Mucosa of stomach (tissue), 1 donor: ENCODE measurements at regions not wholly inside any gene's neighbourhood (a gene's known extent, or its start where the extent isn't known, plus 50 kb on each side); places are given as distances from the start of the nearest gene placed in this dataset.

Experiments used
- H3K27me3 ChIP-seq: one replicate; pipeline ENCODE4 v1.7.0; 2013; ENCODE audit warnings: mild to moderate bottlenecking, low read length; ENCODE audit not compliant: control insufficient read depth, insufficient read depth
- H3K36me3 ChIP-seq: one replicate; pipeline ENCODE4 v1.7.0; 2013; ENCODE audit warnings: low read length; ENCODE audit not compliant: control insufficient read depth, insufficient read depth
- H3K4me1 ChIP-seq: one replicate; pipeline ENCODE4 v1.7.0; 2013; ENCODE audit warnings: mild to moderate bottlenecking, low read length; ENCODE audit not compliant: control insufficient read depth, insufficient read depth
- H3K4me3 ChIP-seq: one replicate; pipeline ENCODE4 v1.7.0; 2013; ENCODE audit warnings: low read length
- H3K9ac ChIP-seq: one replicate; pipeline ENCODE4 v1.7.0; 2013; ENCODE audit warnings: mild to moderate bottlenecking, low read length, moderate library complexity
- H3K9me3 ChIP-seq: one replicate; pipeline ENCODE4 v1.7.0; 2013; ENCODE audit warnings: mild to moderate bottlenecking, low read length, moderate library complexity; ENCODE audit not compliant: control insufficient read depth
- donor health status: Pancreatic carcinoma.

DNA sequence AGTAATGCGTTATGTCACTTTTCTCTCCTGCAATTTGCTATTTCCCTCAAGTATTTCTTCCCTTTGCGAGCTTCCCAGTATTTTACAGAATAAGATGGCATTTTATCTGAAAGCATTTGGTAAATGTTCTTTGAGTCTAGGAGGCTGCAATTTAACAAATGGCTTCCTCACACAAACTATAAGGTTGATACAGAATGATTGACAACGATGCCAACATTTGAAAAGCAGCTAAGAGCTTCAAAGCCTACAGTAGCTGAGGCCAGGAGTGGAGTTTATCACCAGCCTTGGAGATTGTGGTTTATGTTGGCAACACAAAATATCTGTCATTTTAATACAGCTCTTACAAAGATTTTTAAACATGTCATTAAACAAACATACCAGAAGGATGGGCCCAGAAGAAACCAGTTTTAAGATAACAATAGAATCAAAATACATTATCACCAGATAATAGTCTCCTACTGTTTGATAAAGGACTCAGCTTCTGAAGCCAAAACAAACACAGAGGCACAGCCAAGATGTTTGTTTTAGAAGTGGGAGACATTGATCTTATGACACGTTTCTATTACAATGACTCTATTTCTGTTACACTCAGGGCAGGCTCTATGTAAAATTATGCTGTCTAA is 711.4 kb upstream of the ACVR2A start:
- Histone ChIP-seq H3K36me3 (no peaks in the 10 kb centered on the region), H3K27me3 (no peaks in the 10 kb centered on the region), H3K4me1 (peaks cover 15% of the 10 kb centered on the region), H3K9me3 (no peaks in the 10 kb centered on the region), H3K9ac (no peak overlapping the region), H3K4me3 (no peak overlapping the region)

DNA sequence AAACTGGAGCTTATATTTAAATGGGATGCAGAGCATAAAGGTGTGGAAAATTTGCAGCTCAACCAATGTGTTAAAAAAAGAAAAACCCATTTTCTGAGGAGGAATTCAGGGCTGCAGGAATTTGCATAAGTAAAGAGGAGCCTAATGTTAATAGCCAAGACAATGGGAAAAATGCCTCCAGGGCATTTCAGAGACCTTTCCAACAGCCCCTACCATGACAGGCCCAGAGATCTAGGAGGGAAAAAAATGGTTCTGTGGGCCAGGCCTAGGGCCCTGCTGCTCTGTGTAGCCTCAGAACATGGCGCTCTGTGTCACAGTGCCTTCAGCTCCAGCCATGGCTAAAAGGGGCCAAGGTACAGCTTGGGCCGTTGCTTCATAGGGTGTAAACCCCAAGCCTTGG is 719.7 kb upstream of the ACVR2A start:
- H3K4me1 ChIP-seq, result no peaks in the 10 kb centered on the region
- H3K27me3 ChIP-seq, result no peaks in the 10 kb centered on the region
- H3K9me3 ChIP-seq, result no peaks in the 10 kb centered on the region

DNA sequence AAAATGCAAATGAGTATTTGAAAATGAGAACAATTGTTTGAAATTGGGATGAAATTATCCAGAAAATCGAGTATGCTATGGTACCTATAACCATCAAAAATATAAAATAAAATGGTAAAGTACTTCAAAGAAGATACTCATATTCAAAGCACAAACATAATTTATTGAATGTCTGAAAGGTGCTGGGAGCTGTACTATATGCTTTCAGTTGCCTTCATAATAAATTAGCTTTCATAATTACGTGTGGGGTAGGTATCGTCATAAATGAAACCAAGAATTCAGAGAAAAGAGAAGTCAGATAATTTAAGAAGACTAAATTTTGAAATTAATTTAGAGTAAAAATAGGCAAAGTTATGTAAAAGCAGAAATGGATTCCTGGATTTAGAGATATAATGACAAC is 721.9 kb upstream of the ACVR2A start:
- H3K4me1 ChIP-seq, result no peaks in the 10 kb centered on the region
- H3K9me3 ChIP-seq, result no peaks in the 10 kb centered on the region
- no peaks in the 10 kb centered on the region for H3K36me3 ChIP-seq
- H3K9ac ChIP-seq, result no peak overlapping the region
- H3K27me3 ChIP-seq, result no peaks in the 10 kb centered on the region
- H3K4me3 ChIP-seq, result no peak overlapping the region

More for the DNA sequence above, 719.7 kb upstream of the ACVR2A start:
- no peak overlapping the region for H3K9ac ChIP-seq
- H3K4me3 ChIP-seq, result no peak overlapping the region
- H3K36me3 ChIP-seq, result no peaks in the 10 kb centered on the region

DNA sequence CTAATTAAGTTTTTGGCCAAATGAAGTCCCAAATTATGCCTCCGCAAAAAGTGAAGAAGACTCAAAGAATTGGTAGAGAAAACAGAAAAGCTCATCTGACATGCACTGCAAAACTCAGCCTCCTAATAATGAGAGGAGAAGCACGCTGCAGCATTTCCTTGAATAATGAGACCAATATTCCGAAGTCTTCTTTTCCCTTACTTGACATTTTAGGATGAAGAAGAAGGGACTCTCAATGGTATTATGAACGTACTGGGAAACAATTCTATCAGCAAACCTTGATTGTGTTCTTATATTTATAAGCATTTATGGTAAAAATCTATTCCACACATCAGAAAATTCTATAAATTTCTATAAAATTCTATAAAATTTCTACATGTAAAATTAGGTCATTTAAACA is 733.9 kb upstream of the ACVR2A start:
- Histone ChIP-seq H3K9ac (no peak overlapping the region), H3K4me3 (no peak overlapping the region), H3K4me1 (no peaks in the 10 kb centered on the region), H3K9me3 (no peaks in the 10 kb centered on the region), H3K36me3 (no peaks in the 10 kb centered on the region), H3K27me3 (no peaks in the 10 kb centered on the region)

DNA sequence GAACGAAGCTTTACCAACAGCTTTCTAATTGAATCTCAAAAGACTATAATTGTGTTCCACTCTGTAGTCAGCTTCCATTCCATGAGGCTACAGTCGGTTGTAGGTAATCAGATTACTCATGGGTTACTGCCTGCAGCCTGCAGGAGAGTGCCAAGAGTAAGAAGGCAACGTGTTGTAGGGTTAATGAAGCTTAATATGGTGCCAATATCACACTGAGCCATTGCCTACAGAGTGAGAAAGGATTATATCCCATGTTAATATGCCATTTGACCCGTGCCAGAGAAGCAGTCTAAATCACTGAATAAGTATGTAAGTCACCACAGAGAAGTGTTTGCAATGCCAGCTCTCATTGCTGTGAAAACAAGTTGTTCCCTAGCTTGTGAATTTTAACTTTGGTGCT is 734.5 kb upstream of the ACVR2A start:
- Histone ChIP-seq H3K9me3 (no peaks in the 10 kb centered on the region), H3K9ac (no peak overlapping the region), H3K4me1 (no peaks in the 10 kb centered on the region), H3K36me3 (no peaks in the 10 kb centered on the region), H3K4me3 (no peak overlapping the region), H3K27me3 (no peaks in the 10 kb centered on the region)

DNA sequence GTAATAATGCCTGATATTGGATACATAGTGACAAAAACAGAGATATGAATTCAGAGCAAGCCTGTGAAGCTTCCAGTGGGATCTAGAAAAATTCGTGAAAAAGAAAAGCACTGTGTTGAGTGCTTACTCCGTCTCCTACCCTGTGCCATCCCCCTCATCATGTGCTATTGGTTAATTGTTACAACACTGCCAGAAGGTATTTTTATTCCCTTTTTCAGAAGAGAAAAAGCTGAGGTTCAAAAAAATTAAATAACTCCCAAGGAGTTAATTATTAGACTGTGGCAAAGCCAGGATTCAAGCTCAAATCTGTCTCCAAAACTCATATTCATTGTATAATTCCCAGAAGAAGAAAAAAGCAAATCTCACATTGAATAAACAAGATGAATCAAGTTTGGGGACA is 735.5 kb upstream of the ACVR2A start:
- H3K36me3 ChIP-seq, result no peaks in the 10 kb centered on the region
- no peaks in the 10 kb centered on the region for H3K27me3 ChIP-seq
- H3K4me3 ChIP-seq, result no peak overlapping the region
- no peak overlapping the region for H3K9ac ChIP-seq
- no peaks in the 10 kb centered on the region for H3K4me1 ChIP-seq
- H3K9me3 ChIP-seq, result no peaks in the 10 kb centered on the region

DNA sequence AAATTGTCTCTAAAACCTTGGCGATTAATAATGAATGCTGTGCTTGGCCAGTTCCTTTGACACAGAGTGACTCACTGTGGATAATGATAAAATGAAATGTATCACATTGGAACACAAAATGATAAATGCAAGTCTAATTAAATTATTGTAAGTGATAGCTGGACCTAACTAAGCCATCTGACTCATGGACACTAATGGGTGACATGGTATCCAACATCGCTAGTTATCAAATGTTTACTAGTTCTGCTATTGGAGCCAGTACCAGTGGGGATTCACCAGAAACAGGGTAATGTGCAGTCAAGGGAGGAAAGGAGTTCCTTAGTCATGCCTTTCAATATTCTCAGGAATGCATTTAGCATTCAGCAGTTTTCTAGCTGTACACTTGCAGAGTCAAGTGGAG is 736.3 kb upstream of the ACVR2A start:
- Histone ChIP-seq H3K4me3 (no peak overlapping the region), H3K9ac (no peak overlapping the region), H3K4me1 (no peaks in the 10 kb centered on the region), H3K36me3 (no peaks in the 10 kb centered on the region), H3K27me3 (no peaks in the 10 kb centered on the region), H3K9me3 (no peaks in the 10 kb centered on the region)

DNA sequence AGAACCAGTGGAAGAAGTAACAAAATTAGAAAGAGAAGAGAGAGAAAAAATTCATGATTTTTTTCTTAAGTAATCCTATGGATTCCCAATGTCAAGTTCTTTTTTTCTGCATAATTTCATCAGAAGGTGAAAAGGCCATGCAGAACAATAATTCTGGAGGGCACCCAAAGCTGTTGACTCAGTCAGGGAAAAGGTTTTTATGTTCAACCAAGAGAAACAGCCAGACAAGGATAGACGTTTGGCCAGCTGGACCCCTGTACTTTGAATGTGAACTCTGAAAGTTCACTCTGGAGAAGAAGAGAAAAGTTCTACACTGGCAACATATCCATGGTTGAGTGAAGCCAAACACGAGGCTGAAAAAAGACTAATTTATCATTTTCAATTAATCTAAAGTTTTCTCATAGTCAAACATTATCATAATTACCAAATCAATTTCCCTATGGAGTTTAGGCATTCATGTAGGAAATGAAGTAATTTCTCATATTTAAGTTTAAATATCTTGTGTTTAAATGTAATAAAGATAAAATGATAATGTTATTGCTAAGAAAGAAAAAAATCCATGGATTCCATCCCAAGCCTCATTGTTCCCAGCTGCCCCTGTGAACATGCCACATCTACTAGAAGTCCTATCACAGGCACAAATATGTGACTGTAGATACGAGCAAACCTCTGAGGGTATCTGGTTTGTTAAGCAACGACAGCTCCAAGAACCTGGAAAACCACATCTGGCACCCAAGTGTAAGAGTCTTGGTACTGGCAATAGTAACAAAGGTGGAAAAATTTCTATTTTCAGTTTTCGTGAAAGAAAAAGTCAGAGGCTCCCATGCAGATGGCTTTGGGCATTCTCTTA is 742.7 kb upstream of the ACVR2A start:
- H3K9me3 ChIP-seq, result no peaks in the 10 kb centered on the region
- H3K36me3 ChIP-seq, result no peaks in the 10 kb centered on the region

DNA sequence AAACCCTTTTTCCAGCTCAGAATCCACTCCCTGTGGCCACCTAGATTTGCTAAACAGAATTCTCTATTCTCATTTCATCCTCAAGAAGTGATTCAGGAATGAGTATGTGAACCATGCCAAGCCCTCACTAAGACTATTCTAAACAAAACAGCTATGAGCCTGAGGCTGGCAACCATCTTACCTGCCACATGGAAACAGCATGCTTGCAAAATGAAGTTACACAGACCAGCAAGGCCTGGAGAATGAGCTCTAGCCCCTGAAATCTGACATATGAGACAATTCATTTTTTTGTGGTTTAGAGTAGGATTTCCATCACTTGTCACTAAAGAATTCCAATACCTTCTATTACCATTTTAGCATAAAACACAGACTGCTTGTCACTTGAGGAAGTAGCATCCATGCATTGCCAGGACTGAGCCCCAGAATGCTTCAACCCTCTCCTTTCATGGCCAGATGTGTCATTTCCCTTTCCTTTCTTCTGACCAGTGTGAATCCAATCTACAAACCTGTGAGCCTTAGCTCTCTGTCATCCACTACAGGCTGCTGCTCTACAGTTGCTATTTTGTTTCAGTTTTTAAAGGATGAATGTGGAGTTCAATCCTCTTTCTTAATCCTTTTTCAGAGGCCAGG is 744.3 kb upstream of the ACVR2A start:
- Histone ChIP-seq H3K4me1 (no peaks in the 10 kb centered on the region), H3K9ac (no peak overlapping the region)

More for the DNA sequence above, 742.7 kb upstream of the ACVR2A start:
- no peak overlapping the region for H3K4me3 ChIP-seq
- H3K4me1 ChIP-seq, result no peaks in the 10 kb centered on the region
- H3K9ac ChIP-seq, result no peak overlapping the region
- no peaks in the 10 kb centered on the region for H3K27me3 ChIP-seq

DNA sequence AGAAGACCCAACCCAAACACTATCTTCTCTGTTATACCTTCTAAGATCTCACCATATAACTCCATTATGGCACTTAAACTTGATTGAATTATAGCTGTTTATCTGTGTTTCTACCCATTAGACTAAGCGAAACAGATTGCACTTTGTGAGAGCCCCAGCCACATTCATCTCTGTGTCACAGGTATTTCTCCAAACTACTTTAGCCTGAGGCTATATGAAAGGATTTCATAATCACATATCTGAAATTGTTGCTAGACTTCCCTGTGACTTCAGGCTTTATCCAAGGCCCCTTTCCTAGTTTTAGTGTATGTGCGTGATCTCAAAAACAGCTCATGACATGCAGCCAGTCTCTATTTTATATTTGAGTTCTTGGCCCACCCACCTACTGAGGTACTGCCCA is 745.0 kb upstream of the ACVR2A start:
- H3K4me3 ChIP-seq, result no peak overlapping the region
- H3K4me1 ChIP-seq, result no peaks in the 10 kb centered on the region
- no peaks in the 10 kb centered on the region for H3K36me3 ChIP-seq
- H3K9ac ChIP-seq, result no peak overlapping the region
- H3K9me3 ChIP-seq, result no peaks in the 10 kb centered on the region
- H3K27me3 ChIP-seq, result no peaks in the 10 kb centered on the region

More for the DNA sequence above, 744.3 kb upstream of the ACVR2A start:
- H3K36me3 ChIP-seq, result no peaks in the 10 kb centered on the region
- H3K27me3 ChIP-seq, result no peaks in the 10 kb centered on the region
- H3K4me3 ChIP-seq, result no peak overlapping the region
- no peaks in the 10 kb centered on the region for H3K9me3 ChIP-seq

DNA sequence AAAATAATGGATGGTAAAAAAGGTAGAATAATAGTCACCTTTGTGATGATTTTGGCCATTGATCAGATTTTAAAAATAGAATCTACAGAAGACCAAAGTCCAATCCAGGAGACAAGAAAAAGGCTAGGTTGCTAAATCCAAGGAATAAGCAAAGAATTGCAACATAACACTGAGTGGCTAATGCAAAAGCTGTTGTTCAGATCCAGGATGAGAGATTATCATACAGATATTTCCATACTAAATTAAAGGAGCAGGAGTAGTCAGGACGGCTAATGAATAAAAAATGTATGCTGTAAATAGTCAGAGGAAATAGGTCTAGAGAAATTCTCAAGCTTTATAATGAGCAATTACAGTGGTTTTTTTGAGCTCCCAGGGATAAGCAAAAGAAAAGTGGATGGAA is 745.9 kb upstream of the ACVR2A start:
- no peak overlapping the region for H3K4me3 ChIP-seq
- no peak overlapping the region for H3K9ac ChIP-seq
- no peaks in the 10 kb centered on the region for H3K9me3 ChIP-seq
- no peaks in the 10 kb centered on the region for H3K27me3 ChIP-seq
- H3K36me3 ChIP-seq, result no peaks in the 10 kb centered on the region
- H3K4me1 ChIP-seq, result no peaks in the 10 kb centered on the region

DNA sequence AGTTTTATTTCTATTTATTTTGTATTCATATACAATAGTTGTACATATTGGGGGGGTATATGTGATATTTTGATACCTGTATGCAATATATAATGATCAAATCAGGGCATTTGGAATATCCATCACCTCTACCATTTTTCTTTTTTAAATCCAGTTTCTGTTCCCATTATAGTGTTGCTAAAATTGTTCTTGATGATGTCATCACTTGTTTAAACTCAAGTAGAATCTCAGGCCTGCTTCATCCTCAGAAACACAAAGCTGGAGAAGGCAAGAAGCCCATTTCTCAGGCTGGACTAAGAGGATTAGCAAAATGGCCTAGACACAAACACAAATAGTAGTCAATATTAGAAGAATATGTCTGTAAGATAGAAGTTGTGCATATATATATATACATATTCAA is 747.1 kb upstream of the ACVR2A start:
- no peak overlapping the region for H3K9ac ChIP-seq
- H3K27me3 ChIP-seq, result no peaks in the 10 kb centered on the region
- H3K4me3 ChIP-seq, result no peak overlapping the region
- H3K4me1 ChIP-seq, result no peaks in the 10 kb centered on the region
- no peaks in the 10 kb centered on the region for H3K9me3 ChIP-seq
- H3K36me3 ChIP-seq, result no peaks in the 10 kb centered on the region
